Mucosa of rectum (tissue), 2 donors: ENCODE measurements at regions not wholly inside any gene's neighbourhood (a gene's known extent, or its start where the extent isn't known, plus 50 kb on each side); places are given as distances from the start of the nearest gene placed in this dataset.

Source experiments
- H3K27ac ChIP-seq, 2 donors: one replicate each; pipeline ENCODE4 v1.7.0; 2013; ENCODE audit warnings: inconsistent platforms in 2 of 2, low read depth in 2 of 2, low read length in 2 of 2
- H3K27me3 ChIP-seq, 2 donors: one replicate each; pipeline ENCODE4 v1.7.0; 2013; ENCODE audit warnings: low read length in 2 of 2; ENCODE audit not compliant: control insufficient read depth in 2 of 2, insufficient read depth in 2 of 2
- H3K36me3 ChIP-seq, 2 donors: one replicate each; pipeline ENCODE4 v1.7.0; 2013; ENCODE audit warnings: low read length in 2 of 2; ENCODE audit not compliant: control insufficient read depth in 2 of 2, insufficient read depth in 2 of 2
- H3K4me1 ChIP-seq, 2 donors: one replicate each; pipeline ENCODE4 v1.7.0; 2013; ENCODE audit warnings: low read length in 2 of 2, mild to moderate bottlenecking in 1 of 2; ENCODE audit not compliant: control insufficient read depth in 2 of 2, insufficient read depth in 2 of 2
- H3K4me3 ChIP-seq, 2 donors: one replicate each; pipeline ENCODE4 v1.7.0; 2013; ENCODE audit warnings: low read length in 2 of 2
- H3K9ac ChIP-seq, 2 donors: one replicate each; pipeline ENCODE4 v1.7.0; 2013; ENCODE audit warnings: low read length in 2 of 2, low read depth in 1 of 2, mild to moderate bottlenecking in 1 of 2
- H3K9me3 ChIP-seq, 2 donors: one replicate each; pipeline ENCODE4 v1.7.0; 2013; ENCODE audit warnings: low read length in 2 of 2; ENCODE audit not compliant: control insufficient read depth in 2 of 2
- donor health status: healthy.
- donor health status: Normal muscosa, but diverticular disease.

- H3K36me3 ChIP-seq, result no peaks in the 10 kb centered on the region
- H3K27ac ChIP-seq, result no peak overlapping the region
- H3K4me3 ChIP-seq, result no peak overlapping the region
- H3K4me1 ChIP-seq, result no peaks in the 10 kb centered on the region
- H3K9me3 ChIP-seq, result no peaks in the 10 kb centered on the region
- H3K9ac ChIP-seq, result no peak overlapping the region
- no peaks in the 10 kb centered on the region for H3K27me3 ChIP-seq
Observed at GRCh38 chr9:75691408-75691807, 199.1 kb upstream of the PCSK5 start.

GRCh38 chr9:75692309-75692708 lies 198.2 kb upstream of the PCSK5 start:
- H3K36me3 ChIP-seq, result no peaks in the 10 kb centered on the region
- H3K9ac ChIP-seq, result no peak overlapping the region
- H3K27ac ChIP-seq, result no peak overlapping the region
- no peaks in the 10 kb centered on the region for H3K9me3 ChIP-seq
- no peaks in the 10 kb centered on the region for H3K4me1 ChIP-seq
- H3K4me3 ChIP-seq, result no peak overlapping the region
- H3K27me3 ChIP-seq, result no peaks in the 10 kb centered on the region

GRCh38 chr9:75695921-75696320 lies 194.6 kb upstream of the PCSK5 start:
- H3K27me3 ChIP-seq, result no peaks in the 10 kb centered on the region
- H3K9me3 ChIP-seq, result no peaks in the 10 kb centered on the region
- H3K9ac ChIP-seq, result no peak overlapping the region
- H3K4me3 ChIP-seq, result no peak overlapping the region
- H3K4me1 ChIP-seq, result no peaks in the 10 kb centered on the region
- no peaks in the 10 kb centered on the region for H3K36me3 ChIP-seq
- H3K27ac ChIP-seq, result no peak overlapping the region

- Histone ChIP-seq H3K27ac (no peak overlapping the region), H3K4me3 (no peak overlapping the region), H3K9ac (no peak overlapping the region), H3K27me3 (no peaks in the 10 kb centered on the region), H3K9me3 (no peaks in the 10 kb centered on the region), H3K36me3 (no peaks in the 10 kb centered on the region), H3K4me1 (no peaks in the 10 kb centered on the region)
Observed at GRCh38 chr9:75699017-75699416, 191.5 kb upstream of the PCSK5 start.

GRCh38 chr9:75699625-75700251 lies 190.7 kb upstream of the PCSK5 start:
- no peaks in the 10 kb centered on the region for H3K4me1 ChIP-seq
- H3K4me3 ChIP-seq, result no peak overlapping the region
- H3K9me3 ChIP-seq, result no peaks in the 10 kb centered on the region
- no peak overlapping the region for H3K9ac ChIP-seq
- no peaks in the 10 kb centered on the region for H3K27me3 ChIP-seq
- H3K36me3 ChIP-seq, result no peaks in the 10 kb centered on the region
- no peak overlapping the region for H3K27ac ChIP-seq

DNA sequence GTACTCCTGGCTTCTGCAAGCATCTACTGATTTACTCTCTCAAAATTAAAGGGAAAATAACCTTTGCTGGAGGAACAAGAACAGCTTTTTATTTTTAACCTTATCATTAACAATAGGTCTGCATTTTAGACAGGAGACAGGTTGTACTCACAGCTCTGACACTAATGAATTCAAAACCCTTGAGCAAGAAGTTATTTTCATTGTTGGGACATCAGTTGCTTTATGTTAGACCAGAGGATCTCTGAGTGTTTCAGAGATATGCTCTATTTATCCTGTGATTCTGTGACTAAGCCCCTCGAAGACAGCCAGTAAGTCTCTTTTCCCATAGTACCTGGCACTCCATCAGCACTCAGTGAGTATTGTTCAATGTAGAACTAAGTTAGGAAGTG lies 190.2 kb upstream of the PCSK5 start:
- Histone ChIP-seq H3K27ac (no peak overlapping the region), H3K9me3 (no peaks in the 10 kb centered on the region), H3K27me3 (no peaks in the 10 kb centered on the region), H3K9ac (no peak overlapping the region), H3K4me1 (no peaks in the 10 kb centered on the region), H3K36me3 (no peaks in the 10 kb centered on the region), H3K4me3 (no peak overlapping the region)

GRCh38 chr9:75707191-75707590 lies 183.3 kb upstream of the PCSK5 start:
- Histone ChIP-seq H3K9me3 (no peaks in the 10 kb centered on the region), H3K36me3 (no peaks in the 10 kb centered on the region), H3K4me3 (no peak overlapping the region), H3K4me1 (no peaks in the 10 kb centered on the region), H3K27ac (no peak overlapping the region), H3K9ac (no peak overlapping the region), H3K27me3 (no peaks in the 10 kb centered on the region)

- Histone ChIP-seq H3K4me1 (no peaks in the 10 kb centered on the region), H3K27me3 (no peaks in the 10 kb centered on the region), H3K9me3 (no peaks in the 10 kb centered on the region), H3K36me3 (no peaks in the 10 kb centered on the region), H3K4me3 (no peak overlapping the region), H3K9ac (no peak overlapping the region), H3K27ac (no peak overlapping the region)
Observed at GRCh38 chr9:75709698-75710097, 180.8 kb upstream of the PCSK5 start.

GRCh38 chr9:75712700-75713099 lies 177.8 kb upstream of the PCSK5 start:
- no peaks in the 10 kb centered on the region for H3K9me3 ChIP-seq
- no peak overlapping the region for H3K9ac ChIP-seq
- H3K36me3 ChIP-seq, result no peaks in the 10 kb centered on the region
- H3K4me3 ChIP-seq, result no peak overlapping the region
- no peak overlapping the region for H3K27ac ChIP-seq
- no peaks in the 10 kb centered on the region for H3K27me3 ChIP-seq
- no peaks in the 10 kb centered on the region for H3K4me1 ChIP-seq

DNA sequence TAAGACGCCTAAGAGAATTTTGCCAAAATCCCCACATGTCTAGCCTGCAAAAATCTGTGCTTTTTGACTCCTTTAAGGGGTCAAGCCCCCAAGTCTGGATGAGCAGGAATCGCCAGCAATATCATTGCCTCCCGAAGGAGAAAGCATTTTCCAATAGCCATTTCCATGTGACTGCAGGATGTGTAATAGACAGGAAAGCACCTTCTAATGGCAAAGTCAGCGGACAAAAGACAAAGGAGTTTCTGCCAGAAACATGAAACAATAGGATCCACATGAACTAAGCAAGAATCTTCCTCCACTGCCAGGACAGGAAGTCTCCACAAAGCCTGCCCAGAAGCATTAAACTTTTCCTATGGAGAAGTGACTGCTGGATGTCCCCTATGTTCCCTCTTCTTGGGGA lies 177.1 kb upstream of the PCSK5 start:
- Histone ChIP-seq H3K27me3 (no peaks in the 10 kb centered on the region), H3K4me3 (no peak overlapping the region), H3K9ac (no peak overlapping the region), H3K9me3 (no peaks in the 10 kb centered on the region), H3K4me1 (no peaks in the 10 kb centered on the region), H3K36me3 (no peaks in the 10 kb centered on the region), H3K27ac (no peak overlapping the region)

DNA sequence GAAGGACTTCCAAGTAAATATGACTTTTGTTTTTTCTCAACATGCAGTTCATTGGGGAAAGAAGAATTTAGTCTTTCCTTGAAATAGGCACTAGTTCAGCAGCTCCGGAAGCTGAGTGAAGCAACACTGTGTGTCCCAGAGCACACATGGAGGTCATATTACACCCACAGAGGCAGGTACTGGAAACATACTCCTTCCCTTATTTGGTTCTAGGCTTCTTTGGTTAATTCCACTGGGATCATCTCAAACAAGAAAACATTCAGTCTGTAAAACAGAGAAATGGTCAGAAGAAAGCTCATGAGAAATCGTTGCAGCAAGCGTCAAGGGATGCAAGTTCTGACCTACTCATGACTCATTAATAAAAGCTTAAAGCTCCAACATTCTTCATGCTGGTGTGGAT lies 175.1 kb upstream of the PCSK5 start:
- Histone ChIP-seq H3K36me3 (no peaks in the 10 kb centered on the region), H3K9ac (no peak overlapping the region), H3K27ac (no peak overlapping the region), H3K27me3 (no peaks in the 10 kb centered on the region), H3K4me1 (no peaks in the 10 kb centered on the region), H3K9me3 (no peaks in the 10 kb centered on the region), H3K4me3 (no peak overlapping the region)
